ENCODE measurements at regions not wholly inside any gene's neighbourhood (a gene's known extent, or its start where the extent isn't known, plus 50 kb on each side); places are given as distances from the start of the nearest gene placed in this dataset.

DNA sequence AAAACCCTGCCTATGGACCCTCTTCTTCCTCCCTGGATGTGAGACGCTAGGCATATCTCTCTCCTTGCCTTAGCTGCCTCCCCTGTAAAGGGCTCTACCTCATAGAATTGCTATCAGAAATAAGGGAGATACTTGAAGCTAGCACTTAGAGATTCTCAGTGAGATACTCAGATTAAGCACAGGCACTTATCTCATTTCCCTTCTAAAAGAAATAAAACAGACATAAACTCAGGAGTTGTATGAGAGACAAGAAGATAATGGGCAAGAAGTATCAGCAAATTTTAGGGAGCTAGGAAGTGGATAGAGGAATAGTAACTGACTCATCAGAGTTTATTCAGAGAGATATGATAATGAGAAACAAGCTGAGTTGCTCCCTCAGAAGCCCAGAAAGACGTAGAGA, 131.0 kb downstream of the SP3 start:
- no peak for TF ChIP-seq PAX5 (IDR thresholded peaks at IDR 0.05; ENCODE audit: insufficient read depth, low read length, severe bottlenecking)
- TF ChIP-seq POLR2A (IDR thresholded peaks at IDR 0.05; ENCODE audit: low read depth, low read length): no peak
- no peak for TF ChIP-seq SPI1 (IDR thresholded peaks at IDR 0.05; ENCODE audit: low read depth, low read length)
- TF ChIP-seq POLR2AphosphoS5 (IDR thresholded peaks at IDR 0.05; ENCODE audit: low read depth, low read length): no peak
- no peak for TF ChIP-seq TAF1 (IDR thresholded peaks at IDR 0.05; ENCODE audit: low read depth, low read length)

Data from GM12891 (cell line).